HCEC 1CT (cell line): ENCODE measurements at regions not wholly inside any gene's neighbourhood (a gene's known extent, or its start where the extent isn't known, plus 50 kb on each side); places are given as distances from the start of the nearest gene placed in this dataset.
A peak's percentile ranks its signal among the peaks of the same experiment; 100 is the strongest.
"Not testable (repeated sequence)": the region's sequence is repeated elsewhere in the genome, so short reads cannot be mapped to it uniquely, and the experiment has no call there.

Experiments
- DNase-seq: peaks from one replicate; pipeline ENCODE4 v3.0.0-alpha.2; 2017

DNA sequence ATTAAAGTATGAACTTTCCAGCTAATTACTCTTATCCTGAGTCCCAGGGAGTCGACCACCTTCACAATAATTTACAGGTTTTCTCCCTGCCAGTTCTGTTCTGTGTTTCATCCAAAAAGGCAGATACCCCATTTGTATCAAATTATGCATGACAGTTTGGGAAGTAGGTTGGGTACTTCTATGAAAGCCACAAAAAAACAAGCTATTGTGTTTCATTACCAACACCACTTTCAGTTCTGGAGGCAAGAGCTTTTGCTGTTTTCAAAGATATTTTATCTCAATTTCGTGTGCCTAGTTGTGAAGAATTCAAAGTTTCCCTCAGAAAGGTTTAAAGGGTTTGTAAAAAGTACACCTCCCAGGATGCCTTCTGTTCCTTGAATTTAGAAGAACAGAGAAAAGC lies 557.4 kb downstream of the FLRT2 start:
- no peak for DNase-seq

DNA sequence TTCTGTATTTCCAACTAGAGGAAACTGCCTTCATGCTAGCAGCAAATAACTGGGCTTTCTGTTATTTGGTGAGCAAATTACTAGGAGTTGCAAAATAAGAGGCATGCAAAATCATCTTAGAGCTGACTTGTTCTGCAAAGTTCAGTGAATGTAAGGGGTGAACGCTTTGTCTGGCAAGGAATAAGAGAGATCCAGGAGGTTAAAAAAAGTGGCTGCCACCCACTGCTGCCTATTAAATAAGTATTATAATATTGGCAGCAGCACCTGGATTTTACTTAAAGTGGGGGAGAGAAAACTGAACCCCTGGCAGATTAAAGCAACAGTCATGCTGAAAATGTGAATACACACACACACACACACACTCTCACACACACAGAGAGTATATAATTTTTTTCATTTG lies 557.0 kb downstream of the FLRT2 start:
- DNase-seq = no peak

DNA sequence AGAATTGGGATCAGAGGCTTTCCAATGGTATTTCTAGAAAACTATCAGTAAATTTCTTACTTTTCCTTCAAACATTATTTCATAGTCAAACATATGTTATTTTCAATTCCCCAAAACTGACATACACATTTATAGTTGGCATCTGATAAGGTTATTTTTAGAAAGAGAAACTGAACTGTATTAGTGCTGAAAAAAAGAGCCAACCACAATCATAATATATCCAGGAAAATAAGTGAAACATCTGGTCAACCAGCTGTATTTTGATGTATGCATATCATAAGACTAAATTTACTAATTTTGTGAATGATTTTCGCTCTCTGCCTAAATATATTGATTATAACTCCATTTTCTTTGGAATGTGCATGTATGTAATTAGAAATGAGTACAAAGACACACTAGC lies 554.2 kb downstream of the FLRT2 start:
- no peak for DNase-seq

DNA sequence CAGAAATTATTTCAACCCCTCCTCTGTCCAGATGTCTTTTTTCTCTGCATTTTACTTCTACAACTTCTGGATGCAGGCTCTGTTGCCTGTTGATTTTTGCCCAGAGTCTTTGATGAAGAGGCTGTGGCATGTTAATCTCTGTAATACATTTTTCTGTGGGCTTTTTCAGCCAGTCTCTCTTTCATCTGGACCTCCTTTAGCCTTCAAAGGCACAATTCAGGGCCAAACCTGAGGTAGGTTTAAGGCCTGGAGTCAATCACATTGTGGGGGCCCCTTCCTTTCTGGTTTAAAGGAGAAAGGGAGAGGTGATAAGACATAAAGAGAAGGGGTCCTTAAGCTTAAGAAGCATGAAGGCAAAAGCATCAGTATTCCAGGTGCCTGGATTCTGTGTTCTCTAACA lies 553.7 kb downstream of the FLRT2 start:
- DNase-seq = no peak

DNA sequence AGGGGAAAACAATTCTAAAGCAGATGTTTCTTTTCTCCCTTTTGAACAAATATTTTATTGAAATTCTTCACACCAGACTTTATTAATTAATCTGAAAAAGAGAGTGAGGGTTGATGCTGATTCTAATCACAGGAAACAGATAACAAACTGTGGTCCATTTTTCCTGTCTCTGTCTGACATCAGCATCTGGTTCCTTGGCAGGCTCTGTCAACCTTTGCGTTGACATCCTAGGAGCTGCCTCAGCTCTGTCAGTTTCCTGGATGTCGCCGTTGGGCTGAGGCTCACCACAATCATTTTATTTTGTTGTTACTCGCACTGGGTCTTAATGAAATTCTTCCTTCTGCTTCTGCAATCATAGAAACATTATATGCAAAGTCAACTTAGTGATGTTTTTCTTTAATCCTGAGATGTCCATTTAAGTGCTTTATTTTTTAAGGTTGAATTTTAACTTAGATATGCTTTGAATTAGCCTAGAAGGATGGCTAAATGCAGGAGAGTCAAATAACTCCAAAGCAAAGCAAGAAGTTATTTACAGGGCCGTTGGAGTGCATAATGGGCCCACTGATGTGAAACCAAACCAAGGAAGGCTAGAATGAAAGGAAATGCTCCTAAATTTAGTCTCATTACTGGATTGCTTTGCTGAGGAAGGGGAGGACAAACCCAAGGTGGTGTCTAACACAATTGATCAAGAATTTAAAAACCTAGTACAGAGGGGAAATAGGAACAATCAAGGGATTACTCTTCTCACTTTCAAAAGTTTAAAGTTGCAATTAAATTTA lies 542.4 kb downstream of the FLRT2 start:
- no peak for DNase-seq

DNA sequence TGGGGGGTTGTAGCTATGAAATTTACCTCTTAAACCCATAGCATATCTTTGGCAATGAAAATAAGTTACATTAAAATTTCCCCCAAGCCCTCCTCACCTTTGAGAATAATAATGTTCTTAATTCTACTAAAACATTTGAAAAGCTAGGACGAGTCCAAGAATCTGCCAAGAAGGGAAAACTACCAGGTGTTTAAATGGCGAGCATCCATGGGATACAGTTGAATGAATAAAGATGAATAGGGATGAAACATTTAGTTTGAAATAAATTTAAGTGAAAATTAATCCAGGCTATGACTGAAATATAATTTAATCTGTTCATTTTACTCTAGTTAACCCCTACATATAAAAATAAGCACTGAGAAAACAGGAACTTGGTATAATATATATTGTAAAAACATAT lies 536.7 kb downstream of the FLRT2 start:
- DNase-seq = no peak

- DNase-seq = no peak
These were observed 535.5 kb downstream of the FLRT2 start for GRCh38 chr14:86065407-86065806.

DNA sequence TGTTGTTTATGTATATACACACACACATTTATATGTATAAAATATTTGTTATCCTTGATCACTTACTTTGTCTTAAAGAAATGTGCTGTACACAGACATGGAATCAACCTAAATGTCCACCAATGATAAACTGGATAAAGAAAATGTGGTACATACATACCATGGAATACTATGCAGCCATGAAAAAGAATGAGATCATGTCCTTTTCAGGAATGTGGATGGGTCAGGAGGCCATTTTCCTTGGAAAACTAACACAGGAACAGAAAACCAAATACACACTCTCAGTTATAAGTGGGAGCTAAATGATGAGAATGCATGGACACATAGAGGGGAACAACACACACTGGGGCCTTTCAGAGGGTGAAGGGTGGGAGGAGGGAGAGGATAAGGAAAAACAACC lies 534.7 kb downstream of the FLRT2 start:
- DNase-seq = not testable (repeated sequence)

DNA sequence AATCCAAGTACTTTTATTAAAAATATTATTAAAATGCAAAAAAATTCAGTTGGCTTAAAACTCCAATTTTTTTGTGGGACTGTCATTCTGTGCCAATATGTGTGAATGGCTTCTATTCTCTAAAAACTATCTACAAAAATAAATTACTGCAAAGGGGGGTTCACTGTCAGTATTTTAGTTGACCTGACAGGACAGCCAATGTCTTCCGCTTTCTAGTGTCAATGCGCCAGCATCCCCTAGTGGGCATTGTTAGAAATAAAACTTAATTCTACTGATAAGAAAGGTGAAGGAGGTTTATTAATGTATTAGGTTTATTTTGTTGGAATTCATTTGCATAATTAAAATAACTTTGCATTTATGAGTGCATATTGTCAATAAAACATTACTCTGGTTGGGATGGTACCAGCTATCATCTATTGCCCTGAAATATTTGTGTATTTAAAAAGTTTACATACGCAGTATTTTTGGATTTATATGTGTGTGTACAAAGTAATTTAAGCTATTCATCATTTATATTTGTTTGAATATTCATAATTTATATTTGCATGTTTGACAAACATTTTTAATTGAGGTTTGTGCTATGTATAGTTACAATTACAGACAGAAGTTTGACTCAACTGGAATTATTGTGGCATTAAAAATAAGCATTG lies 527.2 kb downstream of the FLRT2 start:
- DNase-seq = peak; percentile 24

DNA sequence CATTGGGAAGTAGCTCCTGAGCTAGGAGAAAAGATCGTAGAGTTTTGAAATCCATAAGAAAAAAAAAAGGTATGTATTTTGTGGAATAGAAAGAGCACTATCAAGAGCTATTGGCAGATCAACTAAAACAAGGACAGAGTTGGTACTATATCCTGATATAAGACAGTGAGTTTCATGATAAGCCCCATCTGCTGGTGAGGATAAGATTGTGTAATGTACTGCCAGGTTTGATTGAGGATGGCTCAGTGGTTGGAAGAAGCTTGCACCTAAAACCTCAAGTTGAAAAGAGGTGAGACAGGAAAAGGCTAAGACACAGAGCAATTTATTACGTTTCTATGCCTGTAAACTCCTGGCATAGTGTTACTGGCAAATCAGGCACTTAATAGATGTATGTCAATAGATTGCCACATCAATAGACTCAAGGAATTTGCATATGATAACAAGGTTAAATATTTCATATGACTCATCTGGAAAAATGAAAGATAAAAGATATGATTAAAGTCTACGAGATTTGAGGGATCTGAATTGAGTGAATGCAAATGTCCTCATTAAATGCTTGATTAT lies 525.6 kb downstream of the FLRT2 start:
- peak; percentile 4 for DNase-seq

DNA sequence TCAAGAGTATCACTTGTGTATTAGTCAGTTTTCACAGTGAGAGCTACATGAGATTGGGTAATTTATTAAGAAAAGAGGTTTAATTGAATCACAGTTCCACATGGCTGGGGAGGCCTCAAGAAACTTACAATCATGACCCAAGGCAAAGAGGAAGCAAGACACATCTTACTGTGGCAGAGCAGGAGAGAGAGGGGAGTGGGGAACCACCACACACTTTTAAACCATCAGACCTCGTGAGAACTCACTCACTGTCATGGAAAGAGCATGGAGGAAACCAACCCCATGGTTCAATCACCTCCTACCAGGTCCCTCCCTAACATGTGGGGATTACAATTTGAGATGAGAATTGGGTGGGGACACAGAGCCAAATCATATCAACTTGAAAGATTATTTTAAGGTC lies 522.9 kb downstream of the FLRT2 start:
- no peak for DNase-seq

- DNase-seq = no peak
These were observed 520.8 kb downstream of the FLRT2 start for GRCh38 chr14:86050757-86051156.

DNA sequence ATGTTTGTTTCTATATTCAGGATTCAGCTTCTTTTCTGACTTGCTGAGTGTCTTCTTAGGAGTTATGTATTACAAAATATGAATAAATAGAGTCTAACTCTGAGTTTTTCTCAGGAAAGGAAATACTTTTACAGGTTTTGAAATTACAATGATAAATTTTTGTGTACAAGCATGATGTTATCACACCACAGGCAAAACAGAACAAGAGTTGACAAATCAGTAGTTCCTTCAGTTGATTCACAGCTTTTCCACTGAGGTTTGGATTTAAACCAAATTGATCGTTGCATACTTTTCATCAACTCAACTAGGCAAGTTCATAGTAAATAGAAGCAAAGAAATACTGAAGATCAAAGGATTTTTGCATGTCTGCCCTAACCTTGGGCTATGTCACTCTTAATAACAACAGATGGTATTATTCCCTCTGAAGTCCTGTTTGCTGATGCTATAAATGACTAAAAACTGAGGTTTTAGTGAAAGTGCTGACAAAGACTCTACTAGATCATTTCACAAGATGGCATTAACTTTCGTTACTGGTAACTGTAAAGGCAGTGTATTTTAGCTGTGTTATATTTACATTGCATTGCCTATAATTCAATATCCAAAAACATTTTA lies 520.2 kb downstream of the FLRT2 start:
- DNase-seq = no peak

DNA sequence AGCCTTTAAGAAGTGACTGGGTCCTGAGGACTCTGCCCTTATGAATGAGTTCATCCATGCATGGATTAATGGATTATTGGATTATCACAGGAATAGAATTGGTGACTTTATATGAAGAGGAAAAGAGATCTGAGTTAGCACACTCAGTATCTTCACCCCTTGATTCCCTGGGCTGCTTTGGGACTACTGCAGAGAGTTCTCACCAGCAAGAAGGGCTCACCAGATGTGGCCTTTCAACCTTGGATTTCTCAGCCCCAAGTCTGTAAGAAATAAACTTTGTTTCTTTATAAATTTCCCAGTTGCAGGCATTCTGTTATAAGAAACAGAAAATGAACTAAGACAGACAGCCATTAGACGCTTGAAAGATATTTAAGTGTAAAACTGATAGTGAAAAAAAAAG lies 509.2 kb downstream of the FLRT2 start:
- no peak for DNase-seq

DNA sequence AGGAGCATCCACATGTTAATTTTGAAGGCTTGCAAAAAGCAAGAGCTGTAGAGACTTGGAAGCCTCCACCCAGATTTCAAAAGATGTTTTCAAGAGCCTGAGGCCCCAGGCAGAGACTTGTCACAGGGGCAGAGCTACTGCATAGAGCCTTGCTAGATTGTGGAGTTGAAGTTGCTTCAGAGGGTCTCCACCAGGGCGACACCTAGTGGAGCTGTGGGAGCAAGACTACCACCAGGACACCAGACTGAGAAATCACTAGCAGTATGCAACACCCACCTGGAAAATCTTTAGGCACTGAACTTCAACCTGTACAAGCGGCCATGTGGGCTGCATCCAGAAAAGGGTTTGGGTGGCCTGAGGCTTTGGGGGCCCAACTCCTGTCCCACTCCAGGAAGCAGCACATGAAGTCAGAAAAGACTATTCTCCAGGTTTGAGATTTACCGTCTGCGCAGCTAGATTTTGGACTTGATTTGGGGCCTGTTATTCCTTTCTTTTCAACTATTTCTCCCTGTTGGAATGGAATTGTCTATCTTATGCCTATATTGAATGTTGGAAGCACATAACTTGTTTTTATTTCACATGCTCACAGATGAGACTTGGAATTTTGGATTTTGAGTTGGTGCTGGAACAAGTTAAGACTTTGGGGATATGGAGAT lies 508.6 kb downstream of the FLRT2 start:
- DNase-seq = peak; percentile 20

- DNase-seq = no peak
These were observed 505.9 kb downstream of the FLRT2 start for GRCh38 chr14:86035882-86036281.

GRCh38 chr14:86027990-86028389 lies 498.0 kb downstream of the FLRT2 start:
- no peak for DNase-seq

DNA sequence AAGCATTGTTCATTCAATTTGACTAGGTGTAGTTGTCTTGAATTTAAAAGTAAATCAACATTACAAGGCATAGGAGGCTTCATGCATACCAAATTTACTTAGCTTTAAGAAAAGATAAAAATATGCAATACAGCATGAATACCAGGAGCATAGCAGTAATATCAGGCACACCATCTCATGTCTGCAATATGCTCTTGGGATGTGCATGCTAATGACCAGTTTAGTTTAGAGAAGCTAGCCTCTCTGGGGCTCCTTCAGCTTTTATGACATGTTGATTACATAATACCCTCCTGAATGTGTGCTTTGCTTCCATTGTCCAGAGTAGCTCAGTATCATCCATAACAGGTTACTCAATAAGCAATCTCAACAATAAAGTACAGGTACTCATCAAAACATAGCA lies 497.2 kb downstream of the FLRT2 start:
- DNase-seq = no peak

- DNase-seq = peak; percentile 4
These were observed 492.2 kb downstream of the FLRT2 start for GRCh38 chr14:86022031-86022629.

DNA sequence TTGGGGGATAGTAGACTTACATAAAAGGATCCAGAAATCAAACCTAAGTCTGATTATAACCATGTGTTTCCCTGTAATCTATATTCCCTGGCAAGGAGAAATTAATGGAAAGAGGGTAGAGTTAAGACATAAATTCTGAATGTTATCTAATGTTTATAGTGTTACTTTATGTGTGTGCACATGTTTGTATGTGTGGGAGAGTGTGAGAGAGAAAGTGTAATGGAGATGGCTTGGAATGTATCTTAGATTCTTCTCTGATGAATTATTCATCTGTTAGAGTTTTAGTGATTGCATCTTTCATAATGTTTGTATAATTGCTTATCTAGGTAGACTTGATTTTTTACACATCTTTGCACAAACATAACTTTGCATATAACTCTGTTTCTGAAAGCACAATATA lies 490.9 kb downstream of the FLRT2 start:
- no peak for DNase-seq

DNA sequence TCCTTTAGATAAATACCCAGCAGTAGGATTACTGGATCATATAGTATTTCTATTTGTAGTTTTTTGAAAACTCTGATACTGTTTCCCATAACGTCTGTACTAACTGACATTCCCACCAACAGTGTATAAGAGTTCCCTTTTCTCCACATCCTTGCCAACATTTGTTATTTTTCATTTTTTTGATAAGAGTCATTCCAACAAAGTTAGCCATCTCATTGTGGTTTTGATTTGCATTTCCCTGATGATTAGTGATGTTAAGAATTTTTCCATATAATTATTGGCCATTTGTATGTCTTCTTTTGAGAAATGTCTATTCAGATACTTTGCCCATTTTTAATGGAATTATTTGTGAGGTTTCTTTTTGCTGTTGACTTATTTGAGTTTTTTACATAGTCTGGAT lies 486.0 kb downstream of the FLRT2 start:
- peak; percentile 16 for DNase-seq

- no peak for DNase-seq
These were observed 485.6 kb downstream of the FLRT2 start for GRCh38 chr14:86015511-86015910.

- peak; percentile 10 for DNase-seq
These were observed 483.7 kb downstream of the FLRT2 start for GRCh38 chr14:86013641-86014040.
